NCI-H510A (cell line): ENCODE measurements at regions not wholly inside any gene's neighbourhood (a gene's known extent, or its start where the extent isn't known, plus 50 kb on each side); places are given as distances from the start of the nearest gene placed in this dataset.
"Not testable (repeated sequence)": the region's sequence is repeated elsewhere in the genome, so short reads cannot be mapped to it uniquely, and the experiment has no call there.

Experiments
- DNase-seq: peaks from one replicate; lab custom pipeline; 2025; lab: John Stamatoyannopoulos, UW

- no peak for DNase-seq
These were observed 163.9 kb upstream of the RASSF8 start for GRCh38 chr12:25794571-25794970.

DNA sequence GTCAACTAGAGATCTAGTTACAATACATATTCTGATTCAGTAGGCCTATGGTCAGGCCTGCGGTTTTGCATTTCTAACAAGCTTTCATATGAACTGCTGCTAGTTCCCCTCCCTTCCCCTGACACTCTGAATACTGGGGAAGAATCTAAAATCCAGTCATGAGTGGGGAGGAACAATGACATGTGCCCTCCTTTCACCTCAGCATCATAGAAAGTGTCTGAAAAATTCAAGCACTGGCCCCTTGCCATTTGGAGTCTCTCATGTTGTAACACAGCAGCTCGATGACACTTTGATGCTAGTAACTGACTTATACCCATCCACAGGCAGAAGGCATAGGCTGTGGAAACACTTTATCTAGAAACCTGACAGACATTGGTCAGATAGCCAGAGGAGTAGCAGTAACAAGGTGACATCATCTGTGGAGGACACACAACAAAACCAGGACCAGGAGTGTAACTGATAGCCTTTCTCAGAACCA lies 161.9 kb upstream of the RASSF8 start:
- DNase-seq, result no peak

DNA sequence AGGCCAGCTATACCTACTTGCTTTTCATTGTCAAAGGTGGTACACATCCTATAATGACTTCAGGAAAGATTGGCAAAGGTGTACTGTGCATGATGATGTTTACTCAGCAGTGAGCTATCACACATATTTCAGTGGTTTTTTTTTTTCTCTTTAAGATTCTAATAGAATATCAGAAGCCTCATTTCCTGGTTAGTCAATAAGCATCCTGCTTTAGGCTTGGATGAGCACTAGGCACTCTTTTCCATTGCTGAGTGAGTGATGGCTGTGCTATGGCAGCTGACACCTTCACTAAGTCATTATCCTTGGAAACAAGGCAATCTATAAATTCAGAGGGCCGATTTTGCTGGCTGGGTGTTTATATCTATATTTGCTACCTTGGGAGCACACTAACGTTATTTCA lies 161.1 kb upstream of the RASSF8 start:
- DNase-seq, result no peak

GRCh38 chr12:25797949-25798348 lies 160.5 kb upstream of the RASSF8 start:
- no peak for DNase-seq

GRCh38 chr12:25800101-25800500 lies 158.4 kb upstream of the RASSF8 start:
- DNase-seq, result no peak

DNA sequence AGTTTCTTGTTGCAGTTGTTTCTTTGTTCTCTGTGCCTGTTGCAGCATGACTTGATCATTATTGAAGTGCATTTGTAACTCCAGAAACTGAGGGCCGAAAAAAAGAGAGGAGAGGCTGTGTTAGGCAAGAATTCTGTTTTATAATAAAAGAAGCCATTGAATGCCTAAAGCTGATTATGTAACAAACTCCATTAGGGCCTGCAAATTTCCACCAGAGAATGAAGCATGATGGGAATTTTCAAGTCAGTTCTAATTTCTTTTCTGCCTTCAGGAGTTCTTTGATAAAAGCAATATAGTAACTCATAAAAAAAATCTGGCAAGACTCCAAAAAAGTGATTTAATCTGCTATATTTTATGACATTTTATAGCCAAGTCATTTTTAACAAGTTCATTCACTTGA lies 156.7 kb upstream of the RASSF8 start:
- no peak for DNase-seq

DNA sequence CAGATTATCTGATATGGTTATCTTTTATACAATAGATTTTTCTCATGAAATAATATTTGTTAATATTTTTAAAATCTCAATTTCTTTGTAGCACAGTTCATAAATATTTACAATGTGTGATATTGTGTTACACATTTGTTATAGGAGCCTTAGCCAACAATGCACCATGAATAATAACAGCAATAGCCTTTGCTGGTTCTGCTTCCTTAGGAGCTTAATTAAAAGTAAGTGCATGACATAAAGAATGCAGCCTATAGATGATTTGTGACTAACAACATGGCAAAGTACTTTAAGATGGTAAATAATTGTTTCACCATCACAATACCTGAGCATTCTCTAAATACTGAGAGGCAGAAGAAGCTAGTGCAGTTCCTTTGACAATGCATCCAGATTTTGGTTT lies 156.3 kb upstream of the RASSF8 start:
- DNase-seq, result no peak

- DNase-seq, result not testable (repeated sequence)
These were observed 155.3 kb upstream of the RASSF8 start for GRCh38 chr12:25803029-25803664.

GRCh38 chr12:25804286-25804685 lies 154.2 kb upstream of the RASSF8 start:
- not testable (repeated sequence) for DNase-seq

DNA sequence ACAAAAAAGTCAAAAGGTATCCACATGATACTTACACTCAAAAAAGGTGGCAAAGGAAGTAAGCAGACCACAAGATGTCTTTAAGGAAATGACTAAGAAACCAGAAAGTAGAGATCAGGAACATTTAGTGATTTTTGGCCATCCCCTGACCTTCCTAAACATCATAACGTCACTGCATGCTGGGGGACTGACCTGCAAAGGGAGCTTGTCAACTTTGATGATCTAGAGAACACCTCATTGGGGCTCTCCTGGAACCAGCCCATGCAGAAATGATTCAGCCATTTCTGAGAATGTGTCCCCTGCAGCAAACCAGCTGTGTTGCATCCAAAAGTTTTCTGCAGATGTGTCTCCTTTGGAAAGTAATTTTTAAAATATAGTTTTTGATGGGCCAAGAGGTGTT lies 152.2 kb upstream of the RASSF8 start:
- no peak for DNase-seq

DNA sequence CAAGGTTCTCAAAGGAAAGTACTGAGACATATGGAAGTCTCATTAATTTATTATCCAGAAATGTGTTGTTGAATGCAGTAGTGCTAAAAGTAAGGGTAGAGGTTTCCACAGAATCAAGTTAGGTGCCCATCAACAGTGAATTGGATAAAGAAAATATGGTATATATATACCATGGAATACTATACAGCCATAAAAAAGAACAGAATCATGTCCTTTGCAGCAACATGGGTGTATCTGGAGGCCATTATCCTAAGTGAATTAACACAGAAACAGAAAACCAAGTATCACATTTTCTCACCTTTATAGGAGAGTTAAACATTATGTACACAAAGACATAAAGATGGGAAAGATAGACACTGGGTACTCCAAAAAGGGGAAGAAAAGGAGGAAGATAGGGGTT lies 149.9 kb upstream of the RASSF8 start:
- DNase-seq, result no peak

- no peak for DNase-seq
These were observed 147.8 kb upstream of the RASSF8 start for GRCh38 chr12:25810683-25811082.

GRCh38 chr12:25811656-25812126 lies 146.8 kb upstream of the RASSF8 start:
- no peak for DNase-seq

- no peak for DNase-seq
These were observed 146.2 kb upstream of the RASSF8 start for GRCh38 chr12:25812295-25812694.

DNA sequence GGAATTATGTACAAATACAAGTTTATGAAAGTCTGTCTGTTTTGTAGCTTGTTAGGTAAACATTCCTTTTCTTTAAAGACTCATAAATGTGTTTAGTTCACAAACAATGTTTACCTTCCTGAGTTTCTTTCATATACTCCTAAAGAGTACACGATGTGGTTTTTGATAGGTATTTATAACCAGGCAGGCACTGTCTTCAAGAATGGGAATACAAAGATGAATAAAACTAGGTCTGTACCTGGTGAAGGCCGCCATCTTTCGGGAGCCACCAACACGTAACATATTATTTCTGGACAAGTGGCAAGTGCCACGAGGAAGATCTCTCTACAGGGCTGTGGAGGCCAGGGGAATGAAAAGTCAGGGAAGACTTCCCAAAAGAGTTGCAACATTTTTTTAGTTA lies 144.6 kb upstream of the RASSF8 start:
- DNase-seq, result no peak

DNA sequence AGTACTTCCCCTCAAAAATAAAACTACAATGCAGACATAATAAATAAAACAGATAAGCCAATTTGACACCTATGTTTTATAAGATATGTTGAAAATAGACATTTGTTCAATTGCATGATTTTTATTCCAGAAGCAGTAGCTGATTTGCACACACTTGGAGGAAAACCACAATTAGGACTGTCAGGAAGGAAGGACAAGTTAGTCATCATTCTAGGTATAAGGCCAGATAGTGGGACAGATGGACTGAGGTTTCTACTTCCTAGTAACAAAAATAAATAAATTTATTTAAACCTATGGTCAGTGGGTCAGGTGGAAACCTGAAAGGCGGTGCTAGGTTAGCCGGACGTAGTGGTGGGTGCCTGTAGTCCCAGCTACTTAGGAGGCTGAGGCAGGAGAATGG lies 141.8 kb upstream of the RASSF8 start:
- no peak for DNase-seq

DNA sequence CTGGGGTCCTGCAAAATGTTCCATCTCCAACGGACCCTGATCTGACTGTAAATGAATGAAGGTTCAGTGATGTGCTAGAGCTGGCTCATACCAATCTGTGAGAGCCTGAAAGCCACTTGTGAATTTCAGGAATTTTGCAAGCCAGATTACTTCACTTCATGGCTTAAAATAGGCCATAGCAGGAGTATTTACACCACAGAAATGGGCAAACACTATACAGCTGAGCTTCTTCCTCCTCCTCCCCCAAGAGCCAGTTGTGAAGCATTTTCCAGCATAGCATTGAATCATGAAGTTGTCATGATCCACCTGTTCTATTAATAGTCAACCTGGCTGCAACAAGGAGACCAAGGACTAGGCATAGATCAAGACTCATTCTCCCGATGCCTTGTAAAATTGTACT lies 141.3 kb upstream of the RASSF8 start:
- DNase-seq, result no peak

GRCh38 chr12:25818596-25819390 lies 139.7 kb upstream of the RASSF8 start:
- no peak for DNase-seq

DNA sequence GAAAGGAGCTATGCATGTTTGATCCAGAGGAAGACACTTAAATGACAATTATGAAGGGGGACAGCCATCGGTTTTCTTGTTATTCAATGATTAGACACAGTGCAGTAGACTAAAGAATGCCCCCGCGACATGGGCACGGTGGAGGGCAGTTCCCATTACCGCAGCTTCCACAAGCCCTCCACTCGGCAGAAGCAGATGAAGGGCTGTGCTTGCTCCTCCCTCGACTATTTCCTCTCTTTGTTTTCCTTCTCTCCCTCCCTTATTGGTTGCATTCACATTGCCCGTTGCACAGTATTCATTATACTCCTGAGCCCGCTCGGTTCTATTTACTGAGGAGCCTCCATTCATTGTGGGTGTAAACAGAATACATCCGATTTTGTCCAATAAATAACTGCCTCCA lies 138.8 kb upstream of the RASSF8 start:
- DNase-seq, result no peak

DNA sequence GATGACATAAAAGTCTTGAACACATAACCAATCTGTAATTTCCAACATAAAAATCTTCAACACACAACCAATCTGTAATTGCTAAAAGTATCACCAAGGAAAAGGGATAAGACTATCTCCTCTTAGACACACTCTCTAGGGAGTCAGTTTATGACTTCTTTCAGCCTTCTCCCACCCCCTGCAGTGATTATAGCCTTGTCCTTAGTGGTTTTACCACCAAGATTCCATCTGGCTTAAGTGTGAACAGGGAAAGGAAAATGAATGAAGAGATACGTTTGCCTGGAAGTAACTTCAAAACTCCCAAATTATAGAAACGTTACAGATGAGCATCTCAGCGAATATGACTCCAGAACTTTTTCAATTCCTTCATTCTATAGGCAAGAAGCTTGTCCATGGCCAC lies 136.2 kb upstream of the RASSF8 start:
- DNase-seq, result no peak

GRCh38 chr12:25824734-25825133 lies 133.7 kb upstream of the RASSF8 start:
- no peak for DNase-seq

DNA sequence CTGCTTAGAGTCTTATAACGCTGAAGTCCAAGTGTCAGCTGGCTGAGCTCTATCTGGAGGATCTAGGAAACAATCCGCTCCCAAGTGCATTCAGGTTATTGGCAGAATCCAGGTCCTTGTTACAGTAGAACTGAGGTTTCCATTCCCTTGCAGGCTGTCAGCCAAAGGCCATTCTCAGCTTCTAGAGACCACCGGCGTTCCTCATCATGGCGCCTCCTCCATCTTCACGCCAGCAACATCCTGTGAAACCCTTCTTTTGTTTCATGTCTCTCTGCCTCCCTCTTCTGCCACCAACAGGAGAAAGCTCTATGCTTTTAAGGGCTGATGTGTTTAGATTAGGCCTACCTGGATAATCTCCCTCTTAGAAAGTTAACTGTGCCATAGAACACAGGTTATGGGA lies 133.0 kb upstream of the RASSF8 start:
- DNase-seq, result no peak

DNA sequence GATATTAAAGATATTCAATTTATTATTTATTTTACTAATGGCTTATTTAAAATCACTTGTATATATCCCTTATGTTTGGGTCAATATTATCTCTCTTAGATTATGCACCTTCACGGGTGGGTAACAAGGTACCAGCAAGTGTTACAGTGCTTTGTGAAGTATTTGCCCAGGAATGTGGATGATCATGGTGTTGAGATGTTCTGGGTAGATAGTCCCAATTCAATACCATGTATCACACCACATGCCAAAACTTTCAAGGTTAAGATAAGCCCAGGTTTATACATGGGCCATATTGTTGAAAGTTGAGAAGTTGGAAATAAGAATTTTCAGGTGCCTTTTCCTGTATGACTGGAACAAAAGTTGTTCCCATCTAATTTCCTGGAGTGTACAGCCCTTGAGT lies 131.3 kb upstream of the RASSF8 start:
- no peak for DNase-seq

DNA sequence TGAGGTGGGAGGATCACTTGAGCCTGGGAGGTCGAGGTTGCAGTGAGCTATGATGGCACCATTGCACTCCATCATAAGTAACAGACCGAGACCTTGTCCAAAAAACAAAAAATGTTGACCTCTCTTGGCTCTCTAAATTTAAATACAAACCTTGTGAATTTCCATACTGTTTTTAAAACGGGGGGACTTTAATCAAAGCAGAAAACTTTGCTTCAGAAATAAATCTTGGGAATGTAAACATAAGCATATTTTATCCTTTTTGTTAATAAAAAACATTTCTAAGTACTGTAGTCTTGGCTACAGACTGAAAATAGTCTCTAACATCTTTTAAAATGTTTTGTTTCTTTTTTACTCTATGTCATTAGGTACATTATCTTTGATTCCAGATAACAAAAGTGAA lies 130.7 kb upstream of the RASSF8 start:
- no peak for DNase-seq
